WTC11 (cell line): ENCODE measurements at regions not wholly inside any gene's neighbourhood (a gene's known extent, or its start where the extent isn't known, plus 50 kb on each side); places are given as distances from the start of the nearest gene placed in this dataset.
A peak's percentile ranks its signal among the peaks of the same experiment; 100 is the strongest.

Source experiments
- ATAC-seq: fragments of 200-7000 bp; cut with Tn5 transposase; 2 replicates; pipeline ENCODE4 v1.10.0; 2021; ENCODE audit warnings: mild to moderate bottlenecking, moderate library complexity
- CTCF ChIA-PET: fragments of 300-600 bp; sonication (Branson Sonifier 250); formaldehyde crosslinking; loops from one replicate; lab custom pipeline; 2021; ENCODE audit warnings: antibody characterized with exemption; lab: Charles Lee
- POLR2A ChIA-PET: fragments of 350-600 bp; sonication (Branson Sonifier 250); formaldehyde crosslinking; loops from one replicate; lab custom pipeline; 2021; ENCODE audit warnings: antibody characterized with exemption; lab: Charles Lee
- DNase-seq: peaks from one replicate; pipeline ENCODE4 v3.0.0; 2021; ENCODE audit warnings: low spot score
- H3K27ac Mint-ChIP-seq: 2 replicates; pipeline ENCODE4 v1.8.0; 2021; ENCODE audit warnings: mixed read lengths
- H3K27me3 Mint-ChIP-seq: 2 replicates; pipeline ENCODE4 v1.8.0; 2021; ENCODE audit warnings: low read depth, mild to moderate bottlenecking, moderate library complexity, mixed read lengths
- H3K36me3 Mint-ChIP-seq: 2 replicates; pipeline ENCODE4 v1.8.0; 2021; ENCODE audit warnings: mixed read lengths
- H3K4me1 Mint-ChIP-seq: 2 replicates; pipeline ENCODE4 v1.8.0; 2022; ENCODE audit warnings: mixed read lengths
- H3K4me3 Mint-ChIP-seq: 2 replicates; pipeline ENCODE4 v1.8.0; 2021; ENCODE audit warnings: mild to moderate bottlenecking, moderate library complexity, mixed read lengths
- H3K9me3 Mint-ChIP-seq: 2 replicates; pipeline ENCODE4 v1.8.0; 2021; ENCODE audit warnings: mixed read lengths
- ATF6 ChIP-seq: sonication (generic); formaldehyde crosslinking; IDR thresholded peaks from 2 replicates; pipeline ENCODE4 v1.8.1; 2023; ENCODE audit warnings: mild to moderate bottlenecking, missing genetic modification reagents
- CBFB ChIP-seq: sonication (generic); formaldehyde crosslinking; IDR thresholded peaks from 2 replicates; pipeline ENCODE4 v1.8.1; 2022; ENCODE audit warnings: mild to moderate bottlenecking, low read depth, missing genetic modification reagents
- E2F4 ChIP-seq: sonication (generic); formaldehyde crosslinking; IDR thresholded peaks from 2 replicates; pipeline ENCODE4 v1.8.1; 2022; ENCODE audit warnings: low read depth, mild to moderate bottlenecking, moderate library complexity, missing genetic modification reagents, borderline replicate concordance
- FOXP1 ChIP-seq: sonication (generic); formaldehyde crosslinking; IDR thresholded peaks from 2 replicates; pipeline ENCODE4 v1.8.0; 2022; ENCODE audit warnings: missing genetic modification reagents, mild to moderate bottlenecking, moderate library complexity, borderline replicate concordance
- GABPB1 ChIP-seq: sonication (generic); formaldehyde crosslinking; IDR thresholded peaks from 2 replicates; pipeline ENCODE4 v1.8.1; 2023; ENCODE audit warnings: mild to moderate bottlenecking, missing genetic modification reagents
- HMGA2 ChIP-seq: fragments of 250-450 bp; sonication (Bioruptor Pico); IDR thresholded peaks from 2 replicates; pipeline ENCODE4 v1.4.0; 2021; ENCODE audit warnings: mild to moderate bottlenecking, moderate library complexity
- IRF2 ChIP-seq: sonication (generic); formaldehyde crosslinking; IDR thresholded peaks from 2 replicates; pipeline ENCODE4 v1.8.0; 2022; ENCODE audit warnings: low read depth, missing genetic modification reagents, borderline replicate concordance
- KAT7 ChIP-seq: sonication (generic); formaldehyde crosslinking; IDR thresholded peaks from 2 replicates; pipeline ENCODE4 v1.8.1; 2023; ENCODE audit warnings: missing genetic modification reagents, mild to moderate bottlenecking, borderline replicate concordance
- NFATC4 ChIP-seq: fragments of 250-450 bp; sonication (Bioruptor Pico); IDR thresholded peaks from 2 replicates; pipeline ENCODE4 v1.9.0; 2021; ENCODE audit warnings: mild to moderate bottlenecking
- RELA ChIP-seq: sonication (generic); formaldehyde crosslinking; IDR thresholded peaks from 2 replicates; pipeline ENCODE4 v1.8.1; 2022; ENCODE audit warnings: missing genetic modification reagents, mild to moderate bottlenecking, borderline replicate concordance
- SMAD4 ChIP-seq: sonication (generic); formaldehyde crosslinking; IDR thresholded peaks from 2 replicates; pipeline ENCODE4 v1.8.0; 2022; ENCODE audit warnings: mild to moderate bottlenecking, missing genetic modification reagents
- TEAD4 ChIP-seq: sonication (generic); formaldehyde crosslinking; IDR thresholded peaks from 2 replicates; pipeline ENCODE4 v1.8.0; 2022; ENCODE audit warnings: mild to moderate bottlenecking, missing genetic modification reagents
- ZNF423 ChIP-seq: fragments of 250-450 bp; sonication (Bioruptor Pico); IDR thresholded peaks from 2 replicates; pipeline ENCODE4 v2.1.2; 2022; ENCODE audit warnings: mild to moderate bottlenecking, moderate library complexity
- ZSCAN18 ChIP-seq: fragments of 250-450 bp; sonication (Bioruptor Pico); IDR thresholded peaks from 2 replicates; pipeline ENCODE4 v2.1.2; 2022; ENCODE audit warnings: mild to moderate bottlenecking, moderate library complexity
- TF ChIP-seq, protein P1 (sequence below): fragments of 250-450 bp; sonication (Bioruptor Pico); IDR thresholded peaks from 2 replicates; pipeline ENCODE4 v1.9.0; 2021; ENCODE audit warnings: moderate library complexity, mild to moderate bottlenecking, inconsistent platforms, borderline replicate concordance
- TF ChIP-seq, protein P2 (sequence below): sonication (generic); formaldehyde crosslinking; IDR thresholded peaks from 2 replicates; pipeline ENCODE4 v1.8.1; 2023; ENCODE audit warnings: mild to moderate bottlenecking, missing genetic modification reagents, moderate library complexity
- TF ChIP-seq, protein P3 (sequence below): sonication (generic); formaldehyde crosslinking; IDR thresholded peaks from 2 replicates; pipeline ENCODE4 v1.8.1; 2023; ENCODE audit warnings: mild to moderate bottlenecking, missing genetic modification reagents, borderline replicate concordance

- no peak for TF ChIP-seq GABPB1
- TF ChIP-seq CBFB (CRISPR knock-in tag), result no peak
- TF ChIP-seq ZSCAN18 (CRISPR knock-in tag), result no peak
- no peak for TF ChIP-seq HMGA2 (CRISPR knock-in tag)
- TF ChIP-seq FOXP1 (CRISPR knock-in tag), result no peak
- no peak for TF ChIP-seq IRF2 (CRISPR knock-in tag)
- TF ChIP-seq RELA, result no peak
- TF ChIP-seq TEAD4 (CRISPR knock-in tag), result no peak
- TF ChIP-seq, protein P1, sequence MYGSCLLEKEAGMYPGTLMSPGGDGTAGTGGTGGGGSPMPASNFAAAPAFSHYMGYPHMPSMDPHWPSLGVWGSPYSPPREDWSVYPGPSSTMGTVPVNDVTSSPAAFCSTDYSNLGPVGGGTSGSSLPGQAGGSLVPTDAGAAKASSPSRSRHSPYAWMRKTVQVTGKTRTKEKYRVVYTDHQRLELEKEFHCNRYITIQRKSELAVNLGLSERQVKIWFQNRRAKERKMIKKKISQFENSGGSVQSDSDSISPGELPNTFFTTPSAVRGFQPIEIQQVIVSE (CRISPR knock-in tag), result no peak
- no peak for TF ChIP-seq E2F4 (CRISPR knock-in tag)
- no peak for TF ChIP-seq ATF6
- TF ChIP-seq, protein P2, sequence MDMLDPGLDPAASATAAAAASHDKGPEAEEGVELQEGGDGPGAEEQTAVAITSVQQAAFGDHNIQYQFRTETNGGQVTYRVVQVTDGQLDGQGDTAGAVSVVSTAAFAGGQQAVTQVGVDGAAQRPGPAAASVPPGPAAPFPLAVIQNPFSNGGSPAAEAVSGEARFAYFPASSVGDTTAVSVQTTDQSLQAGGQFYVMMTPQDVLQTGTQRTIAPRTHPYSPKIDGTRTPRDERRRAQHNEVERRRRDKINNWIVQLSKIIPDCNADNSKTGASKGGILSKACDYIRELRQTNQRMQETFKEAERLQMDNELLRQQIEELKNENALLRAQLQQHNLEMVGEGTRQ (CRISPR knock-in tag), result no peak
- no peak for TF ChIP-seq KAT7
- TF ChIP-seq, protein P3, sequence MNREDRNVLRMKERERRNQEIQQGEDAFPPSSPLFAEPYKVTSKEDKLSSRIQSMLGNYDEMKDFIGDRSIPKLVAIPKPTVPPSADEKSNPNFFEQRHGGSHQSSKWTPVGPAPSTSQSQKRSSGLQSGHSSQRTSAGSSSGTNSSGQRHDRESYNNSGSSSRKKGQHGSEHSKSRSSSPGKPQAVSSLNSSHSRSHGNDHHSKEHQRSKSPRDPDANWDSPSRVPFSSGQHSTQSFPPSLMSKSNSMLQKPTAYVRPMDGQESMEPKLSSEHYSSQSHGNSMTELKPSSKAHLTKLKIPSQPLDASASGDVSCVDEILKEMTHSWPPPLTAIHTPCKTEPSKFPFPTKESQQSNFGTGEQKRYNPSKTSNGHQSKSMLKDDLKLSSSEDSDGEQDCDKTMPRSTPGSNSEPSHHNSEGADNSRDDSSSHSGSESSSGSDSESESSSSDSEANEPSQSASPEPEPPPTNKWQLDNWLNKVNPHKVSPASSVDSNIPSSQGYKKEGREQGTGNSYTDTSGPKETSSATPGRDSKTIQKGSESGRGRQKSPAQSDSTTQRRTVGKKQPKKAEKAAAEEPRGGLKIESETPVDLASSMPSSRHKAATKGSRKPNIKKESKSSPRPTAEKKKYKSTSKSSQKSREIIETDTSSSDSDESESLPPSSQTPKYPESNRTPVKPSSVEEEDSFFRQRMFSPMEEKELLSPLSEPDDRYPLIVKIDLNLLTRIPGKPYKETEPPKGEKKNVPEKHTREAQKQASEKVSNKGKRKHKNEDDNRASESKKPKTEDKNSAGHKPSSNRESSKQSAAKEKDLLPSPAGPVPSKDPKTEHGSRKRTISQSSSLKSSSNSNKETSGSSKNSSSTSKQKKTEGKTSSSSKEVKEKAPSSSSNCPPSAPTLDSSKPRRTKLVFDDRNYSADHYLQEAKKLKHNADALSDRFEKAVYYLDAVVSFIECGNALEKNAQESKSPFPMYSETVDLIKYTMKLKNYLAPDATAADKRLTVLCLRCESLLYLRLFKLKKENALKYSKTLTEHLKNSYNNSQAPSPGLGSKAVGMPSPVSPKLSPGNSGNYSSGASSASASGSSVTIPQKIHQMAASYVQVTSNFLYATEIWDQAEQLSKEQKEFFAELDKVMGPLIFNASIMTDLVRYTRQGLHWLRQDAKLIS (CRISPR knock-in tag), result no peak
- TF ChIP-seq SMAD4, result no peak
- no peak for TF ChIP-seq NFATC4
- TF ChIP-seq ZNF423 (CRISPR knock-in tag), result no peak
- POLR2A ChIA-PET, result no interaction called here
- Mint-ChIP-seq H3K27ac (no peak overlapping the region), H3K27me3 (peaks cover 3% of the 10 kb centered on the region; the same call in 1 of the 2 replicates), H3K9me3 (peaks cover 13% of the 10 kb centered on the region), H3K36me3 (peaks cover 9% of the 10 kb centered on the region), H3K4me3 (no peak overlapping the region), H3K4me1 (peaks cover 37% of the 10 kb centered on the region)
- DNase-seq (no peak), ATAC-seq (peak; percentile 42)
- CTCF ChIA-PET, result interaction anchor here (0.8 to 1.5 kb wide), 3 partner anchors 13 to 398 kb away, joined by 3 to 4 read pairs (median 3); no protein-coding TSS in a partner anchor
These were observed 106.5 kb upstream of the RAB3GAP2 start for GRCh38 chr1:220378571-220379302.
